Amygdala (tissue), 56 donors: ENCODE measurements at regions not wholly inside any gene's neighbourhood (a gene's known extent, or its start where the extent isn't known, plus 50 kb on each side); places are given as distances from the start of the nearest gene placed in this dataset.

Experiments
- DNase-seq, 56 donors: peaks; one replicate each; lab custom pipeline; 2025; lab: John Stamatoyannopoulos, UW

GRCh38 chr3:153595186-153595815 is 433.3 kb downstream of the RAP2B start:
- DNase-seq, result no peak

GRCh38 chr3:153596401-153596800 is 434.4 kb downstream of the RAP2B start:
- no peak for DNase-seq

- DNase-seq, result no peak
Measured at GRCh38 chr3:153599685-153600084, 437.7 kb downstream of the RAP2B start.

GRCh38 chr3:153600896-153601295 is 438.9 kb downstream of the RAP2B start:
- no peak for DNase-seq

- no peak for DNase-seq
Measured at GRCh38 chr3:153601374-153601853, 439.4 kb downstream of the RAP2B start.

- DNase-seq, result no peak
Measured at GRCh38 chr3:153602801-153603200, 440.8 kb downstream of the RAP2B start.

GRCh38 chr3:153614140-153614539 is 452.1 kb downstream of the RAP2B start:
- DNase-seq, result no peak

- DNase-seq, result no peak
Measured at GRCh38 chr3:153614563-153614962, 452.5 kb downstream of the RAP2B start.

- DNase-seq, result no peak
Measured at GRCh38 chr3:153615863-153616262, 453.8 kb downstream of the RAP2B start.

- DNase-seq, result no peak
Measured at GRCh38 chr3:153617463-153617862, 455.4 kb downstream of the RAP2B start.

GRCh38 chr3:153618176-153618575 is 456.1 kb downstream of the RAP2B start:
- no peak for DNase-seq

- DNase-seq, result no peak
Measured at GRCh38 chr3:153619268-153619667, 457.2 kb downstream of the RAP2B start.

GRCh38 chr3:153621953-153622352 is 459.9 kb downstream of the RAP2B start:
- no peak for DNase-seq

- no peak for DNase-seq
Measured at GRCh38 chr3:153623834-153624233, 461.8 kb downstream of the RAP2B start.

GRCh38 chr3:153624310-153625030 is 462.4 kb downstream of the RAP2B start:
- no peak for DNase-seq

- DNase-seq, result no peak
Measured at GRCh38 chr3:153625506-153625905, 463.5 kb downstream of the RAP2B start.

GRCh38 chr3:153626158-153626557 is 464.1 kb downstream of the RAP2B start:
- no peak for DNase-seq

GRCh38 chr3:153628591-153628990 is 466.6 kb downstream of the RAP2B start:
- no peak for DNase-seq

- DNase-seq, result no peak
Measured at GRCh38 chr3:153629148-153629547, 467.1 kb downstream of the RAP2B start.

GRCh38 chr3:153631102-153631501 is 469.1 kb downstream of the RAP2B start:
- DNase-seq, result no peak

GRCh38 chr3:153631664-153632063 is 469.6 kb downstream of the RAP2B start:
- no peak for DNase-seq

- DNase-seq, result no peak
Measured at GRCh38 chr3:153633407-153633806, 471.4 kb downstream of the RAP2B start.
